SH-SY5Y (cell line): ENCODE measurements at regions not wholly inside any gene's neighbourhood (a gene's known extent, or its start where the extent isn't known, plus 50 kb on each side); places are given as distances from the start of the nearest gene placed in this dataset.

Experiments
- GATA2 ChIP-seq: IDR thresholded peaks from 2 replicates; pipeline ENCODE4 v1.6.1; 2011; ENCODE audit warnings: mild to moderate bottlenecking, low read depth, low read length
- GATA3 ChIP-seq: IDR thresholded peaks from 2 replicates; pipeline ENCODE4 v1.6.1; 2011; ENCODE audit warnings: low read depth, mild to moderate bottlenecking, low read length, moderate library complexity

- TF ChIP-seq GATA2 (no peak), GATA3 (no peak)
Observed at GRCh38 chr20:37581246-37581645, 53.6 kb upstream of the BLCAP start.
